ENCODE measurements at regions not wholly inside any gene's neighbourhood (a gene's known extent, or its start where the extent isn't known, plus 50 kb on each side); places are given as distances from the start of the nearest gene placed in this dataset.

- no peak for TF ChIP-seq MAFK (IDR thresholded peaks at IDR 0.05; ENCODE audit: low read depth, low read length)
These were observed 385.2 kb upstream of the KLF4 start (continued) for GRCh38 chr9:107874591-107875369.

GRCh38 chr9:107874137-107874536 lies 384.6 kb upstream of the KLF4 start:
- in situ Hi-C loops (cut with MboI; ENCODE audit: low sequenced_read_pairs) (no loop called here), intact Hi-C loops (cut with micrococcal nuclease) (loop anchor here (10.0 kb wide), 1 partner anchor 891 kb away; no protein-coding TSS in a partner anchor), dilution Hi-C loops (cut with HindIII; ENCODE audit: low sequenced_read_pairs, unreplicated experiment) (no loop called here)
- no TSS peak for BruUV-seq (replicated peaks)
- Histone ChIP-seq H2BK120ac (ENCODE audit: low read depth, low read length) (no peak overlapping the region), H3K9me1 (ENCODE audit: insufficient read depth, low read length) (no peaks in the 10 kb centered on the region), H3K4me1 (ENCODE audit: control insufficient read depth, insufficient read depth, low read length) (no peaks in the 10 kb centered on the region), H3K9ac (ENCODE audit: low read depth, low read length) (no peak overlapping the region), H2AK5ac (ENCODE audit: low read depth, low read length) (no peak overlapping the region), H2AK9ac (replicated peaks; ENCODE audit: low read depth, low read length, poor library complexity) (no peak overlapping the region), H3K79me1 (ENCODE audit: low read depth in 1 of 2, low read length in 2 of 2) (no peaks in the 10 kb centered on the region), H3K18ac (ENCODE audit: low read depth, low read length) (no peak overlapping the region), H3K23ac (ENCODE audit: low read depth, low read length) (no peak overlapping the region), H2AFZ (replicated peaks; ENCODE audit: low read length, poor library complexity) (no peak overlapping the region), H2BK15ac (ENCODE audit: low read depth, low read length) (no peak overlapping the region), H4K8ac (ENCODE audit: low read depth in 2 of 2, low read length in 2 of 2) (no peak overlapping the region), H3K36me3 (ENCODE audit: control insufficient read depth, insufficient read depth, low read length) (no peaks in the 10 kb centered on the region), H4K20me1 (ENCODE audit: insufficient read depth, low read length) (no peaks in the 10 kb centered on the region), H3K4me3 (ENCODE audit: insufficient read depth, low read depth, low read length) (no peak overlapping the region), H3K4ac (ENCODE audit: low read depth, low read length) (no peak overlapping the region), H3K27ac (ENCODE audit: insufficient read depth, low read length) (no peak overlapping the region), H4K91ac (ENCODE audit: insufficient read depth, low read depth, low read length) (no peak overlapping the region), H2BK20ac (ENCODE audit: low read depth, low read length) (no peak overlapping the region), H4K5ac (ENCODE audit: low read depth, low read length) (no peak overlapping the region), H3K14ac (replicated peaks; ENCODE audit: low read depth, low read length) (no peak overlapping the region), H3K27me3 (ENCODE audit: control insufficient read depth, insufficient read depth, low read length) (no peaks in the 10 kb centered on the region; the same call in 1 of the 2 replicates), H3K4me2 (ENCODE audit: low read depth, low read length) (no peak overlapping the region), H2BK5ac (ENCODE audit: low read depth, low read length, poor library complexity, severe bottlenecking) (no peak overlapping the region), H3K56ac (ENCODE audit: extremely low read depth, insufficient read depth, low read length) (no peak overlapping the region), H3K9me3 (ENCODE audit: control insufficient read depth, insufficient read depth, low read length) (no peaks in the 10 kb centered on the region)
- ChIA-PET CTCF (no interaction called here), POLR2A (ENCODE audit: unreplicated experiment) (no interaction called here)
- no peak for TF ChIP-seq ELK1 (IDR thresholded peaks at IDR 0.05; ENCODE audit: borderline replicate concordance, low read depth, low read length)
- no CpG with 5 or more reads among the region's 3 CpGs for WGBS, 2 experiments (ENCODE audit: extremely low coverage in 2 of 2, insufficient read length in 1 of 2)
- DNase-seq = no peak
- no peak for ATAC-seq (ENCODE audit: low read depth)
